ENCODE measurements at regions not wholly inside any gene's neighbourhood (a gene's known extent, or its start where the extent isn't known, plus 50 kb on each side); places are given as distances from the start of the nearest gene placed in this dataset.
"Not testable (repeated sequence)": the region's sequence is repeated elsewhere in the genome, so short reads cannot be mapped to it uniquely, and the experiment has no call there.

- Histone ChIP-seq H3K4me1 (ENCODE audit: control insufficient read depth in 1 of 2, insufficient read depth in 1 of 2, low read depth in 1 of 2, low read length in 1 of 2) (no peaks in the 10 kb centered on the region), H3K4me3 (ENCODE audit: low read depth in 1 of 2, low read length in 1 of 2) (no peak overlapping the region), H3K27ac (no peak overlapping the region), H3K27me3 (no peaks in the 10 kb centered on the region), H3K36me3 (no peaks in the 10 kb centered on the region), H3K9me3 (no peaks in the 10 kb centered on the region)
- TF ChIP-seq CTCF (IDR thresholded peaks at IDR 0.05), result no peak
Measured at GRCh38 chr2:65607662-65608305, 175.4 kb upstream of the SPRED2 start.

- no peaks in the 10 kb centered on the region for H3K27me3 ChIP-seq
- no peak overlapping the region for H3K27ac ChIP-seq
- no peaks in the 10 kb centered on the region for H3K36me3 ChIP-seq
- H3K4me3 ChIP-seq (ENCODE audit: low read depth in 1 of 2, low read length in 1 of 2), result no peak overlapping the region
- no peaks in the 10 kb centered on the region for H3K4me1 ChIP-seq (ENCODE audit: control insufficient read depth in 1 of 2, insufficient read depth in 1 of 2, low read depth in 1 of 2, low read length in 1 of 2)
- no peaks in the 10 kb centered on the region for H3K9me3 ChIP-seq
- no peak for TF ChIP-seq CTCF (IDR thresholded peaks at IDR 0.05)
Measured at GRCh38 chr2:65605743-65606058, 173.3 kb upstream of the SPRED2 start.

- no peaks in the 10 kb centered on the region for H3K27me3 ChIP-seq
- H3K4me3 ChIP-seq (ENCODE audit: low read depth in 1 of 2, low read length in 1 of 2), result no peak overlapping the region
- H3K27ac ChIP-seq, result no peak overlapping the region
- no peaks in the 10 kb centered on the region for H3K4me1 ChIP-seq (ENCODE audit: control insufficient read depth in 1 of 2, insufficient read depth in 1 of 2, low read depth in 1 of 2, low read length in 1 of 2)
- H3K36me3 ChIP-seq, result no peaks in the 10 kb centered on the region
- no peak for TF ChIP-seq CTCF (IDR thresholded peaks at IDR 0.05)
- H3K9me3 ChIP-seq, result no peaks in the 10 kb centered on the region
Measured at GRCh38 chr2:65605058-65605742, 172.8 kb upstream of the SPRED2 start.

GRCh38 chr2:65604246-65604645, 171.8 kb upstream of the SPRED2 start:
- Histone ChIP-seq H3K9me3 (no peaks in the 10 kb centered on the region), H3K4me3 (ENCODE audit: low read depth in 1 of 2, low read length in 1 of 2) (no peak overlapping the region), H3K27ac (no peak overlapping the region), H3K27me3 (no peaks in the 10 kb centered on the region), H3K4me1 (ENCODE audit: control insufficient read depth in 1 of 2, insufficient read depth in 1 of 2, low read depth in 1 of 2, low read length in 1 of 2) (no peaks in the 10 kb centered on the region), H3K36me3 (no peaks in the 10 kb centered on the region)
- TF ChIP-seq CTCF (IDR thresholded peaks at IDR 0.05), result no peak

- Histone ChIP-seq H3K36me3 (no peaks in the 10 kb centered on the region), H3K27ac (no peak overlapping the region)
- no peak for TF ChIP-seq CTCF (IDR thresholded peaks at IDR 0.05)
Measured at GRCh38 chr2:65602603-65603235, 170.3 kb upstream of the SPRED2 start.

GRCh38 chr2:65600871-65601270, 168.5 kb upstream of the SPRED2 start:
- H3K27me3 ChIP-seq; H3K9me3 ChIP-seq; H3K36me3 ChIP-seq; H3K4me1 ChIP-seq (ENCODE audit: control insufficient read depth in 1 of 2, insufficient read depth in 1 of 2, low read depth in 1 of 2, low read length in 1 of 2); H3K4me3 ChIP-seq (ENCODE audit: low read depth in 1 of 2, low read length in 1 of 2); H3K27ac ChIP-seq: not testable (repeated sequence)

More at GRCh38 chr2:65602603-65603235, 170.3 kb upstream of the SPRED2 start:
- Histone ChIP-seq H3K4me3 (ENCODE audit: low read depth in 1 of 2, low read length in 1 of 2) (no peak overlapping the region), H3K27me3 (no peaks in the 10 kb centered on the region), H3K4me1 (ENCODE audit: control insufficient read depth in 1 of 2, insufficient read depth in 1 of 2, low read depth in 1 of 2, low read length in 1 of 2) (no peaks in the 10 kb centered on the region), H3K9me3 (no peaks in the 10 kb centered on the region)

GRCh38 chr2:65600351-65600750, 168.0 kb upstream of the SPRED2 start:
- H3K36me3 ChIP-seq; H3K4me3 ChIP-seq (ENCODE audit: low read depth in 1 of 2, low read length in 1 of 2); H3K4me1 ChIP-seq (ENCODE audit: control insufficient read depth in 1 of 2, insufficient read depth in 1 of 2, low read depth in 1 of 2, low read length in 1 of 2); H3K27me3 ChIP-seq; H3K9me3 ChIP-seq; H3K27ac ChIP-seq: not testable (repeated sequence)
